OCI-LY7 (cell line): ENCODE measurements at regions not wholly inside any gene's neighbourhood (a gene's known extent, or its start where the extent isn't known, plus 50 kb on each side); places are given as distances from the start of the nearest gene placed in this dataset.

Experiments used
- BruUV-seq: library from RNA; stranded (reverse); fragments of 400-500 nt; replicated peaks from 2 replicates; lab custom pipeline; 2021; lab: Mats Ljungman, UMichigan
- CTCF ChIA-PET: fragments of 300-600 bp; sonication (Branson Sonifier 250); formaldehyde crosslinking; loops from one replicate; lab custom pipeline; 2022; ENCODE audit warnings: antibody characterized with exemption; ENCODE audit not compliant: unreplicated experiment; lab: Charles Lee
- POLR2A ChIA-PET: fragments of 300-600 bp; sonication (Branson Sonifier 250); formaldehyde crosslinking; loops from one replicate; lab custom pipeline; 2022; ENCODE audit warnings: antibody characterized with exemption; lab: Charles Lee
- DNase-seq: peaks from one replicate; pipeline ENCODE4 v3.0.0-alpha.2; 2015; ENCODE audit warnings: low spot score
- H2AFZ ChIP-seq: fragments of 200-600 bp; sonication (generic), shearing (Covaris generic); 2 replicates; pipeline ENCODE4 v1.6.1; 2014; ENCODE audit warnings: mild to moderate bottlenecking, antibody characterized with exemption, low read length, moderate library complexity
- H3K27ac ChIP-seq: fragments of 200-600 bp; sonication (generic); 2 replicates; pipeline ENCODE4 v1.5.1; 2014; ENCODE audit warnings: mixed run types, low read depth, mild to moderate bottlenecking, moderate library complexity, low read length, inconsistent platforms; ENCODE audit not compliant: poor library complexity, severe bottlenecking
- H3K36me3 ChIP-seq: fragments of 200-600 bp; sonication (generic); 2 replicates; pipeline ENCODE4 v1.6.1; 2014; ENCODE audit warnings: mild to moderate bottlenecking, antibody characterized with exemption, low read length, moderate library complexity, mixed read lengths; ENCODE audit not compliant: insufficient read depth
- H3K4me1 ChIP-seq: fragments of 200-600 bp; sonication (generic); 2 replicates; pipeline ENCODE4 v1.5.1; 2014; ENCODE audit warnings: mild to moderate bottlenecking, low read length; ENCODE audit not compliant: insufficient read depth, poor library complexity, severe bottlenecking
- H3K4me2 ChIP-seq: fragments of 200-600 bp; sonication (generic); 2 replicates; pipeline ENCODE4 v1.6.1; 2014; ENCODE audit warnings: mild to moderate bottlenecking, low read length
- H3K4me3 ChIP-seq: fragments of 200-600 bp; sonication (generic); 2 replicates; pipeline ENCODE4 v1.5.1; 2014; ENCODE audit warnings: mild to moderate bottlenecking, low read depth, low read length; ENCODE audit not compliant: poor library complexity, severe bottlenecking
- H3K79me2 ChIP-seq: fragments of 200-600 bp; sonication (generic); 2 replicates; pipeline ENCODE4 v1.6.1; 2016; ENCODE audit warnings: low read depth, mild to moderate bottlenecking, low read length, moderate library complexity, mixed read lengths; ENCODE audit not compliant: insufficient read depth
- H3K9me2 ChIP-seq: fragments of 200-600 bp; sonication (generic); 2 replicates; pipeline ENCODE4 v1.6.1; 2016; ENCODE audit warnings: mild to moderate bottlenecking, low read length, mixed read lengths; ENCODE audit not compliant: insufficient read depth
- H3K9me3 ChIP-seq: fragments of 200-600 bp; sonication (generic); 2 replicates; pipeline ENCODE4 v1.6.1; 2014; ENCODE audit warnings: mild to moderate bottlenecking, mixed run types, low read length, mixed read lengths
- H4K20me1 ChIP-seq: fragments of 200-600 bp; sonication (generic); 2 replicates; pipeline ENCODE4 v1.6.1; 2014; ENCODE audit warnings: mild to moderate bottlenecking, antibody characterized with exemption, low read length, moderate library complexity, mixed read lengths; ENCODE audit not compliant: insufficient read depth
- CTCF ChIP-seq: fragments of 200-600 bp; sonication (generic); conservative IDR thresholded peaks from 2 replicates; pipeline ENCODE4 v1.5.1; 2014; ENCODE audit warnings: mild to moderate bottlenecking, antibody characterized with exemption, low read length, moderate library complexity, mixed read lengths
- EZH2phosphoT487 ChIP-seq: fragments of 200-600 bp; sonication (generic); IDR thresholded peaks from 2 replicates; pipeline ENCODE4 v1.6.1; 2018; ENCODE audit warnings: low read depth, borderline replicate concordance, mild to moderate bottlenecking, mixed run types, antibody characterized with exemption, low read length, moderate library complexity, mixed read lengths
- intact Hi-C: fragments of 100-400 bp; cut with micrococcal nuclease; formaldehyde crosslinking; loops from one replicate; pipeline ENCODE4 v1.10.0; 2022; ENCODE audit not compliant: unreplicated experiment

GRCh38 chr5:58133216-58133615 is 326.7 kb downstream of the PLK2 start:
- CTCF ChIA-PET: no interaction called here
- no peak for DNase-seq
- intact Hi-C loops: no loop called here
- H3K4me2 ChIP-seq: no peak overlapping the region
- H3K4me3 ChIP-seq: no peak overlapping the region
- POLR2A ChIA-PET: interaction anchor here (0.6 kb wide), 1 partner anchor 432 kb away, joined by 3 read pairs; no protein-coding TSS in a partner anchor
- H3K79me2 ChIP-seq: no peaks in the 10 kb centered on the region
- no peak overlapping the region for H2AFZ ChIP-seq
- H4K20me1 ChIP-seq: no peaks in the 10 kb centered on the region
- H3K9me2 ChIP-seq: no peaks in the 10 kb centered on the region
- H3K27ac ChIP-seq: no peak overlapping the region
- TF ChIP-seq CTCF (no peak), EZH2phosphoT487 (no peak)
- H3K4me1 ChIP-seq: no peaks in the 10 kb centered on the region
- no TSS peak for BruUV-seq
- no peaks in the 10 kb centered on the region for H3K36me3 ChIP-seq
- H3K9me3 ChIP-seq: no peaks in the 10 kb centered on the region

GRCh38 chr5:58127255-58128220 is 332.3 kb downstream of the PLK2 start:
- Histone ChIP-seq H3K9me3 (no peaks in the 10 kb centered on the region), H3K27ac (no peak overlapping the region), H4K20me1 (no peaks in the 10 kb centered on the region), H3K36me3 (no peaks in the 10 kb centered on the region), H3K4me1 (no peaks in the 10 kb centered on the region), H2AFZ (no peak overlapping the region), H3K4me3 (no peak overlapping the region), H3K9me2 (no peaks in the 10 kb centered on the region), H3K79me2 (no peaks in the 10 kb centered on the region), H3K4me2 (no peak overlapping the region)
- intact Hi-C loops: no loop called here
- DNase-seq: no peak
- TF ChIP-seq EZH2phosphoT487: no peak
- TF ChIP-seq CTCF: no peak
- BruUV-seq: no TSS peak
- ChIA-PET CTCF (no interaction called here), POLR2A (interaction anchor here (0.7 kb wide), 1 partner anchor 38 kb away, joined by 5 read pairs; no protein-coding TSS in a partner anchor)

GRCh38 chr5:58123501-58123900 is 336.4 kb downstream of the PLK2 start:
- H3K79me2 ChIP-seq: no peaks in the 10 kb centered on the region
- no peak overlapping the region for H2AFZ ChIP-seq
- POLR2A ChIA-PET: no interaction called here
- H3K4me2 ChIP-seq: no peak overlapping the region
- no peaks in the 10 kb centered on the region for H4K20me1 ChIP-seq
- H3K9me2 ChIP-seq: no peaks in the 10 kb centered on the region
- TF ChIP-seq CTCF (no peak), EZH2phosphoT487 (no peak)
- BruUV-seq: no TSS peak
- no peaks in the 10 kb centered on the region for H3K4me1 ChIP-seq
- H3K27ac ChIP-seq: no peak overlapping the region
- CTCF ChIA-PET: no interaction called here
- no peak for DNase-seq
- no peak overlapping the region for H3K4me3 ChIP-seq
- intact Hi-C loops: no loop called here
- no peaks in the 10 kb centered on the region for H3K9me3 ChIP-seq
- H3K36me3 ChIP-seq: no peaks in the 10 kb centered on the region
